ENCODE measurements at regions not wholly inside any gene's neighbourhood (a gene's known extent, or its start where the extent isn't known, plus 50 kb on each side); places are given as distances from the start of the nearest gene placed in this dataset.
A peak's percentile ranks its signal among the peaks of the same experiment; 100 is the strongest.

DNA sequence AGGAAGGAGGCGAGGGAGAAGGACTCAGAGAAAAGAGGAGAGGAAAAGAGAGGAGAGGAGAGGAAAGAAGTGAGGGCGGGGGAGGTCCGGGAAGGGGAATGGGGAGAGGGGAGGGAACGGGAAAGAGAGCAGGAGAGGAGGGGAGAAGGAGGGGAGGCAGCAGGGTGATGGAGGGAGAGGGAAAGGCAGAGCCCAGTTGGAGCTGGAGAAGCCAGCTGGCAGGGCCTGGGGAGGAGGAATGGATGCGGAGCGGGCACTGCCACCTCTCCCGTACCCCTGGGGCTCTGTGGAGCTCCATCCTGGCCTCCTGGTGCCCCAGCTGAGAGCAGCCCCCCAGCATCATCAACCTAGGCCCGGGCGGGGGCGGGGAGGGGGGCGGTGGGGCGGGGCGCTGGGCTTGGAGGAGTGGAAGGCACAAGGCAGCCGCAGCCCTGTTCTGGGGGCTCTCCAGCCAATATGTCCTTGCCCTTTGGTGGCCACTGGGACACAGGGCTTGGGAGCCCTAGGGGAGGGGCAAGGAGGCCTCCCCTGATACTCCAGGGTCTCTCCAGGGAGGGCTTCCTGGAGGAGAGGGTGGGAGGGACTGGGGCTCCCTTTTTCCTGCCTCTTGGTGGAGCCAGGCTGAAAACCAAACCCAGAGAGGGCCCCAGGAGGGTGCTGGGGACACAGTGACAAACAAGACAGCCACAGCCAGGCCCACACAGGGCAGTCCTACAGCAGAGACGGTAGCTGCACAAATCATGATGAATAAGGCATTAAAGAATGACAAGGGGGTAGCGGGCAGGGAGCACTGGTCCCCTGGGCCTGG is 123.7 kb downstream of the C9orf50 start:
- CTCF ChIA-PET, result interaction anchor here (0.6 to 1.4 kb wide), 7 partner anchors 72 to 366 kb away, joined by 3 to 5 read pairs (median 4); no protein-coding TSS in a partner anchor
- DNase-seq (ENCODE audit: low spot score), result no peak

GRCh38 chr9:129496473-129497004 is 124.4 kb downstream of the C9orf50 start:
- H3K27ac ChIP-seq, result peak overlapping the region; percentile 100
- ChIA-PET CTCF (interaction anchor here (0.6 to 1.4 kb wide), 8 partner anchors 13 to 365 kb away, joined by 3 to 5 read pairs (median 4); no protein-coding TSS in a partner anchor), POLR2A (ENCODE audit: low non-redundant PET) (interaction anchor here (0.5 to 2.9 kb wide), 6 partner anchors 10 to 332 kb away, joined by 3 to 16 read pairs (median 3); no protein-coding TSS in a partner anchor)
- no peak for TF ChIP-seq CTCF (conservative IDR thresholded peaks at IDR 0.05; ENCODE audit: low read depth)
- DNase-seq (ENCODE audit: low spot score), result peak; percentile 94

More for the DNA sequence above, 123.7 kb downstream of the C9orf50 start:
- TF ChIP-seq CTCF (conservative IDR thresholded peaks at IDR 0.05; ENCODE audit: low read depth), result no peak
- peak overlapping the region; percentile 100 for H3K27ac ChIP-seq
- POLR2A ChIA-PET (ENCODE audit: low non-redundant PET), result interaction anchor here (0.5 to 2.9 kb wide), 7 partner anchors 11 to 333 kb away, joined by 3 to 16 read pairs (median 3); no protein-coding TSS in a partner anchor

GRCh38 chr9:129495620-129496472 is 125.1 kb downstream of the C9orf50 start:
- POLR2A ChIA-PET (ENCODE audit: low non-redundant PET), result interaction anchor here (0.5 to 2.9 kb wide), 6 partner anchors 12 to 620 kb away, joined by 3 to 16 read pairs (median 3); no protein-coding TSS in a partner anchor

DNA sequence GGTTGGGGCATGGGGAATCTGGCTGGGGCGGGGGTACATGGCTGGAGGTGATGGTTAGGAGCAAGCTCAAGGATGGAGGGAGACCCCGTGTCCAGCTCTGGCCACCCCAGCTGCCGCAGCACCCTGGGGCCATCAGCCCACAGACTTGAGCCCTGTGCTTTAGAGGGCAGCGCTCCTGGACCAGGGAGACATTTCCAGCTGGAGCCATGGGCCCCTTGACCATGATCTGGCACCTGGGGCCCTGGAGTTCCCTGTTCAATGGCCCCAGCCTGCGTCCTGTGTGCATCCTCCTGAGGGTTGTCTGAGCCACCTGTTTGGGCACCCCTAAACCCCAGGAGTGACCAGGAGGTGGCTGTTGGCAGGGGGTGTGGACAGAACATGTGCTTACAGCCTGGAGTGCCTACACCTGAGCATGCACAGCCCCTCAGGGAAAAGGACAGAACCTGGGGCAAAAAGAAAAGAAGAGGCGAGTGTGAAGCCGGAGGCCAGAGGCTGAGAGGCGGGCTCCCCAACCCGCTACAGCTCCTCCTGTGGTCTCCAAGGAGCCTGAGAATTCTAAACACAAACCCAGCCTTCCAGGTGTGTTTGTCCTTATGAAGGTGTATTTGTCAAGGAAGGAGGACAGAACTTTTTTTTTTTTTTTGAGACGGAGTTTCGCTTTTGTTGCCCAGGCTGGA is 126.7 kb downstream of the C9orf50 start:
- ChIA-PET POLR2A (ENCODE audit: low non-redundant PET) (interaction anchor here (0.7 to 1.0 kb wide), 2 partner anchors 111 to 114 kb away, joined by 4 to 6 read pairs; no protein-coding TSS in a partner anchor), CTCF (interaction anchor here (0.5 to 1.6 kb wide), 6 partner anchors 11 to 320 kb away, joined by 3 to 5 read pairs (median 4); partner anchors contain the start of gene ASB6)
- peak overlapping the region; percentile 100 for H3K27ac ChIP-seq
- no peak for DNase-seq (ENCODE audit: low spot score)
- no peak for TF ChIP-seq CTCF (conservative IDR thresholded peaks at IDR 0.05; ENCODE audit: low read depth)

More at GRCh38 chr9:129495620-129496472, 125.1 kb downstream of the C9orf50 start:
- TF ChIP-seq CTCF (conservative IDR thresholded peaks at IDR 0.05; ENCODE audit: low read depth), result no peak
- peak; percentile 99 for DNase-seq (ENCODE audit: low spot score)
- peak overlapping the region; percentile 100 for H3K27ac ChIP-seq
- CTCF ChIA-PET, result interaction anchor here (0.6 to 1.4 kb wide), 8 partner anchors 12 to 1416 kb away, joined by 3 to 7 read pairs (median 4); no protein-coding TSS in a partner anchor

DNA sequence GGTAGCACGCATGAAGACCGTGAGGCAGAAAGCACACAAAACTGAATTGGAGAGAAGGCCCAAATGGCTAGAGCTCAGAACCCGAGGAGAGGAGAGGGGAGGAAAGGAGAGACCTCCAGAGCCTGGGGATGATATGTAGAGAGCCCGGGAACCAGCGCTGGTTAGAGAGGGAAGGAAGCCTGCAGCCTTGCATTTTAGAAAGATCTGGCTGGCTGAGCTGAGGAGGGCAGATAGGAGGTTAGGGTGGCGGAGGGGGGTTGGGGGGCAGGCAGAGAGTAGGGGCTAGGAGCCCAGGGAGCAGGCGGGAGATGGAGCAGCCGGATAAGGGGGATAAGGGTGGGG is 127.2 kb downstream of the C9orf50 start:
- H3K27ac ChIP-seq, result peak overlapping the region; percentile 100
- POLR2A ChIA-PET (ENCODE audit: low non-redundant PET), result interaction anchor here (1.0 to 1.1 kb wide), 2 partner anchors 11 to 111 kb away, joined by 3 to 4 read pairs; no protein-coding TSS in a partner anchor
- TF ChIP-seq CTCF (conservative IDR thresholded peaks at IDR 0.05; ENCODE audit: low read depth), result no peak
- no peak for DNase-seq (ENCODE audit: low spot score)
- CTCF ChIA-PET, result interaction anchor here (0.5 to 1.6 kb wide), 6 partner anchors 10 to 821 kb away, joined by 3 to 5 read pairs (median 4); partner anchors contain the start of gene ASB6
